Left ventricle myocardium superior (tissue), 1 donor: ENCODE measurements at regions not wholly inside any gene's neighbourhood (a gene's known extent, or its start where the extent isn't known, plus 50 kb on each side); places are given as distances from the start of the nearest gene placed in this dataset.

Experiments used
- ATAC-seq: fragments of 200-7000 bp; cut with Tn5 transposase; one replicate; pipeline ENCODE4 v1.9.1; 2020; ENCODE audit warnings: mild to moderate bottlenecking, moderate library complexity
- DNase-seq: peaks from one replicate; pipeline ENCODE4 v3.0.0-alpha.2; 2020
- intact Hi-C: fragments of 100-400 bp; cut with micrococcal nuclease; formaldehyde crosslinking; loops from one replicate; pipeline ENCODE4 v1.11.0; 2022
- donor health status: DM: no; HTN: yes; CAD: no; lungs with severe emphysema.

DNA sequence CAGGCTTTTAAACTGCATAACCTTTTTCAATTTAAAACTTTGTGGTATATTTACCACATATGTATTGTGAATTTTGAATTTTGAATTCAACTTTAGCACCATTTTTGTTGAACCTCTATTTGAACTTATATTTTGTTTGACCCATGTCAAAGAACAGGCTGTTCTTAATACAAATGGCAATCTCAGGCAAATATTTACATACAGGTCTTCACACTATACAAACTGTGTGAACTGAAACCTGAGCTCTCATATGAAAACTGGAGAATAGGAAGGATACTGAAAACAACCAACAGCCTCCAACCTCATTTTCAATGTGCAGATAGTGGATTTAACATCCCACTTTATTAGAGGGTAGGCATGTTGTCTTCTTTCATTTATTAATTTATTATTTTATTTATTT lies 491.8 kb downstream of the KCNJ3 start:
- intact Hi-C loops: no loop called here
- DNase-seq: no peak
- no peak for ATAC-seq

DNA sequence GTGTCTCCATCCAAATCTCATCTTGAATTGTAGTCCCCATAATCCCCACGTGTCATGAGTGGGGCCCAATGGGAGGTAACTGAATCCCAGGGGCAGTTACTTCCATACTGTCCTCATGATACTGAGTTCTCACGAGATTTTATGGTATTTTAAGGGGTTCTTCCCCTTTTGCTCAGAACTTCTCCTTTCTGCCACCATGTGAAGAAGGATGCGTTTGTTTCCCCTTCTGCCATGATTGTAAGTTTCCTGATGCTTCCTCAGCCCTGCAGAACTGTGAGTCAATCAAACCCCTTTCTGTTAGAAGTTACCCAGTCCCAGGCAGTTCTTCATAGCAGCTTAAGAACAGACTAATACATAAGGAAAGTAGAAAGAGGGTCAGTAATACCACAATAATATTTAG lies 480.4 kb downstream of the KCNJ3 start:
- ATAC-seq: no peak

DNA sequence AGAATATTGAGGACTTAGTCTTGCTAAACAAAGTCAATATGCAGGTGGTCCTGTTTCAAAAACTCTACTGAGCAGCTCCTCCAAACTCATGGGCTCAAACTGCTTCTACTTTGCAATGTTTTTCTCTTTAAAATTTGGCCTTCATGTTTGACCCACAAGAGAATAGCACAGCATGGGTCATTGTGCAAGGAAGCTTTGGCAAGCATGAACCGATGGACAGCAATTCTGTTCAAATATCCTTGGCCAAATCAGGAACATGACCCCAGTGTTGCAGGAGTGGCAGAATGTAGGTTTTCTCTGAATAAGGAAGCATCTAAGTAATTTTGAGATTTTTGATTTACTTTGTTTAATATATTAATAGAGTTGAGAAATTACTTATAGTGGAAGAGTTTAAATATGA lies 477.9 kb downstream of the KCNJ3 start:
- DNase-seq (no peak), ATAC-seq (no peak)
- intact Hi-C loops: no loop called here

More for the DNA sequence above, 480.4 kb downstream of the KCNJ3 start:
- no peak for DNase-seq
- intact Hi-C loops: no loop called here

DNA sequence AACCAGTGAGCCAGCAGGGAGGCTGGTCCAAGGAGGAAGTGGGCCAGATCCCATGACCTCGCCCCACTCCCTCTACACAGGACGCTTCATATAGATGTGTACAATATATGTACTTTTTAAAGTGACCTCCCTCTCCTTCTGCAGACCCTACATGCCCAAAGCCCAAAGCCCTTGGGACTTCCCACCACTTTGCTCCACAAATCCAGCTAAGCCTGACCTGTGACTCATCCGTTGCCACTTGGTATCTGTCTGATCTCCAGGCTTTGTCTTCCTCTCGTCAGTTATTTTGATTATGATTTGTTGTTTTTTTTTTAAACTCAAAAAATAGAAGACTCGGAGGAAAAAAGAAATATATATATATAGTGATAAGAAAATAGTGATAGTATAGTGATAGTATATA lies 470.8 kb downstream of the KCNJ3 start:
- intact Hi-C loops: no loop called here
- DNase-seq: no peak

DNA sequence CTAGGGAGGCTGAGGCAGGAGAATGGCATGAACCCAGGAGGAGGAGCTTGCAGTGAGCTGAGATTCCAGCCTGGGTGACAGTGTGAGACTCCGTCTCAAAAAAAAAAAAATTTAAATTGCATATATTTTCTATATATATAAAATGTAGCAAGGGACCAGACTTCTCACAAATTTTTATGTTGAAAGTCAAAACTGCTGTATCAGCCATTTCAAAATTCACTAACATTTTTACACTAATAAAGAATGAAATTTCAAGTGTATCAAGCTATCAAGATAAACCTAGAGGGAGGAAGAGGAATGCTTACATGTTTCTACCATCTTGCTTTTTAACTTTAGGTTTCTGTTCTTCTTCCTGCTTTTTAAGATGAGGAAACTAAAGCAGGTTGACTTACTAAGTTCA lies 464.0 kb downstream of the KCNJ3 start:
- ATAC-seq (no peak), DNase-seq (no peak)
- intact Hi-C loops: no loop called here

More for the DNA sequence above, 470.8 kb downstream of the KCNJ3 start:
- ATAC-seq: no peak

DNA sequence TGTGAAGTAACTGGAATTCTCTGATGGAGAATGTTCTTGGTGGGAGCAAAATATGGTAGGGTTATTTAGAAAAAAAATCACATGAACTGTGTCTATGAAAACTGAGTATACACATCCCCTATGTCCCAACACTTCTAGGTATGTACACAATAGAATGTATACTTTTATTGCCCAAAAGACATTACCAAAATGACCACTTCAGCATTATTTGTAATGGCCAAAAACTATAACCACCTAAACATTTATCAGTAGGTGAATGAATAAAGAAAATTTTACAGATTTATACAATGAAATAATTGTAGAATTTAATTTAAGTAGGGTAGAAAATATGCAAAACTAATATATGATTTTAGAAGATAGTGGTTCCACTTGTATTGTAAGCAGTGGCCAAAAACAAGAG lies 462.8 kb downstream of the KCNJ3 start:
- ATAC-seq: no peak
- no peak for DNase-seq
- intact Hi-C loops: no loop called here

DNA sequence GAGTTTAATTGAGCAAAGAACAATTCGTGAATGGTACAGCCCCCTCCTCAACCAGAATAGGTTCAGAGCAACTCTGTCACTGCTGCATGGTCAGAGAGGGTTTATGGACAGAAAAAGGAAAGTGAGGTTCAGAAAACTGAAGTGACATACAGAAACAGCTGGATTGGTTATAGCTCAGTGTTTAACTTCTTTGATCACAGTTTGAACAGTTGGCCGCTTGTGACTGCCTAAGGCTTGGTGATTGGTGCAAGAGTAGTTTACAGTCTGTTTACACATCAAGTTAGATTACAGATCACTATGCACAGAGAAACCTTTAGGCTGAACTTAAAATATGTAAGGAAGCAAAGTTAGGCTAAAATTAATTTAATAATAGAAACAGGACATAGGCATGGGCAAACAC lies 459.2 kb downstream of the KCNJ3 start:
- DNase-seq (no peak), ATAC-seq (no peak)
- intact Hi-C loops: no loop called here

DNA sequence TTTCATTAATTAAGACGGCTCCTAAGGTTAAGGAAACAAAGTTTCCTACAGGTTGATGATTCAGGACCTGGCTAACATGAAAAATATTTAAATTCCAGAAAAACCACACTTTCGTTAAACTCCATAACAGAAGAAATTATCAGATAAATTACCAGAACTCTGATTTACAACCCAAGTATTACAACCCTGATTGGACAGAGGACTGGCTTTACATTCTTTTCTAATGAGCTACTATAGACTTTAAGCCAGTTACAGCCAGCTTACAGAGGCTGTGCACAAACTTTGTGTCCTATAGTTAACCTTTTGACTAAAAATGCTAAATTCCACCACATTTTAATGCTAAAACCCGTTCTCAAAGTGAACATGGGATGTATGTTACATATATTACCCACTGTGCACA lies 458.6 kb downstream of the KCNJ3 start:
- DNase-seq (no peak), ATAC-seq (no peak)
- intact Hi-C loops: no loop called here

DNA sequence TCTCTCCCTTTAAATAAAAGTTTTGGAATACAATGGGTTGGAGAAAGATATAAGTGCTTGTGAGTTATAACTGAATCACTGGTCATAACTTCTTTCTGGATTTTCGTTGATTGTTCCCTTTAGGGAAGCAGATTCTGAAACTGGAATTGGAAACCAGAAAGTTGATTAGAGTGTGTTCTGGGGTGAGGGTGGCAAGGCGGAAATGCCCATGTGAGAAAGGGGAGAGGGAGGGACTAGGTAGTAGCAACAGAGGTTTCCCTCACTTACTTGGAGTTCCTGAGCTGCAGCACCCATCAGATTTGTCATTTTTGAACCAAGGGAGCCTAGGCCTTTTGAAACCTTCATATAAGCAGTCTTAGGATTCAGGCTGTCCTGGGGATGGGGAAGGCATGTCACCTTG lies 453.4 kb downstream of the KCNJ3 start:
- ATAC-seq (no peak), DNase-seq (no peak)
- intact Hi-C loops: no loop called here

DNA sequence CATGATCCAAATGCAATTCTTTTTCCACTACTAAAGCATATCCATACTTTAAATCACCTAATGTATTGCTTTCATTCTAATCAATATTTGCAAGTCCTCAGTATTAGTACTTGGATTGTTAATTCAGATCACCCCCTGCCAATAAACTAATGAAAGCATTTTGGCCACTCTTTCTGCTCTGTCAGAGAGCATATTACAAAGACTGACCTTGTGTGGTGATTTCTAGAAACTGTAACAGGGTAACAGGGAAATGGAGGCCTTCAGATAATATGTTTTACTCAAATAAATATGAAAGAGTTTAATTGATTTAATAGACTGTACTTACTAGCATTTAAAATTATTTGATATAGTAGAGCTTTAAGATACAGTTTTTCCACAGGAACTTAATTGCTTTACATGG lies 453.0 kb downstream of the KCNJ3 start:
- intact Hi-C loops: no loop called here
- ATAC-seq (no peak), DNase-seq (no peak)

DNA sequence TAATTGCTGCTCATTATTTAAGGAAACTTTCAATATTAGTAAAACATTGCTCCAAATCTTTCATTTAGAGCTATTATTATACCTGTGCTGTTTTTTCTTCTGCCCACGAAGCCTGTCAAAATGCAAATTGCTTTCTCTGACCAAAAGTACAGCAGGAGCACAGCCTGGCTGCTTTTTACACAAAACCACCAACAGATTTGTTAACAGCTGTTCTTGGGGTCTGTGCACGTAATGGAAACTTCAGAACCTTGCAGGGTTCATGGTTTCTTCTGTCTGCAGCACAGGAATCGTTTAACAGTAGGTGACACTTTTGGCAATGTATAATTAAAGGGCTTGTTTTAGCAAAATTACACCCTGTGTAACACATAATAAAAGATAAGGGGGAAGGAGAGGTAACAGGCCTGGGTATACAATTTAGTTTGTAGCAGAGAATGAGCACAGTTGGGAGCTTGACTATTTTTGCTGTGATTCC lies 447.3 kb downstream of the KCNJ3 start:
- intact Hi-C loops: no loop called here
- DNase-seq: no peak
- ATAC-seq: no peak

DNA sequence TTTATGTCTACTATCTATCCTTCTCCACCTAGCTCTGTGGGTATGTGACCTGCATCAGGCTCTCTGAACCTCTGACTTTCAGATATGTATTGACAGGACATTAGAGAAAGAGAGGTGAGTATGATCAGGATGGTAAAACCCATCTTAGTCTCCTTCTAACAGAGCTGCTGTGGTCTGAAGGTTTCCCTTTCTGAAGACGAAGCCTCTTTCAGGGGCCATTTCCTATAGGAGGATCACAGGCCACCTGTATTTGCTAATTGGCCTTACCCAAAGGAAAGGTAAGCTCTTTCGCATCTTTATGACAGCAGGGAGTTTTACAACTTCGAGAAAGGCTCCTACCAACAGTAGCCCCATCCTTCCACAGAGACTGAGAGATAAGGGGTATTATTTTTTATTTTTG lies 442.9 kb downstream of the KCNJ3 start:
- ATAC-seq: no peak
- intact Hi-C loops: no loop called here
- DNase-seq: no peak

DNA sequence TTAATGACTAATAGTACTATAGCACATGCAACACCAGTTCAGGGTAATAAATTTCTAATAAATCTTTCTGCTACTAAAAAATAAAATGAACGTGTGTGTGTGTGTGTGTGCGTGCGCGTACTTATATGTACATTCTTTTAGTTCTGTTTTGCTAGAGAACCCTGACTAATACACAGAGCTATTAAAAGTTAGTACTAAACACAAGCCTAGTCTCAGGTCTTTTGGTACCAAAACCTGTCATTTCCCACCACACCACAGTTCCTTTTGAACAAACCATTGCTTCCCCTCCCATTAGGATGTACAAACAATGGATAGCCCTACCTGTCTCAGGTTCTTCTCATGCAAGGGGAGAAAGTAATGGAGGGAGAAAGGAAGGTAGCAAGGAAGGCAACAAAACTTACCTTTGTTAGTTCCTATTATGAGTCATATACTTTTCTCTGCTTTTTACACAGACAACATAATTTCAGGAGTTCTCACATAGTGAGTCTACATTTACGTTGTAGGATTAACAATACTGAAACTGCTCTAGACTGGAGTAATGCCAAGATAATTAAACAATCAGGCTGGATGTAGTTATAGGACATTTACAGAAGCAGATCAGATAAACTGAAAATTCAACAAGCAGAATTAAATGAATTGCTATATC lies 427.2 kb downstream of the KCNJ3 start:
- ATAC-seq (no peak), DNase-seq (no peak)
- intact Hi-C loops: no loop called here

DNA sequence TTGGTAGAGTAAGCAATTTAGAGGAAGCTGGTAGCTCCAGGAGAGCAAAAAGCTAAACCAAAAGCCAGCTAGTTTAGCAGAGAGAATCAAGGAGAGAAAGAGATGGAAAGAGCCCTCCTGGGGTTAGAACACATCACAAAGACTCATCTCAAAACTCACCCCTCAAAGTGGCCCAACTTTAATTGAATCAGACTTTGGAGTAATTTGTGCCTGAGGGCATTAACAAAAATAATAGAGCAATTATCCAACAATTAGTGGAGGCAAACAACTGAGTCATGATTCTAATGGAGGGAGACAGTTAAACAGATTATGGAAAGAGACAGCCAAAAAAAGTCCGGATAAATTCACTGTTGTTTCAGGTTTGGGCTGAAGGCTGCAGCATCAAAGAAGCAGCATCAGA lies 417.4 kb downstream of the KCNJ3 start:
- intact Hi-C loops: no loop called here
- ATAC-seq (no peak), DNase-seq (no peak)

DNA sequence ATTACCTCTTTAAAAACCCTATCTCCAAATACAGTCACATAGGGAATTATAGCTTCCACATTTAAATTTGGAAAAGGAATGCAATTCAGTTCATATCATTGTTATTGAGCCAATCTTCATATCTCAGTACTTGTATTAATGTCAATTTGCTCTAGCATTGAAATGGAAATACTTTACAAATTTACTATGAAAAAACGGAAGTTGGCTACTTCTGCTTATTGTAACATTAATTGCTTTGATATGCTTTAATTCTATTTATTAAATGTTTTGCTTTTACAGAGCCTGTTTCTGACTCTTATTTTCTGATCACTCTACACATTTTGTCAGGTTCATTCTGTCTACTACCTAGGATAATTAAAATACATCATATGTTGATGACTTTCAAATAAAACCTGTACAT lies 412.6 kb downstream of the KCNJ3 start:
- no peak for DNase-seq
- no peak for ATAC-seq
- intact Hi-C loops: no loop called here

DNA sequence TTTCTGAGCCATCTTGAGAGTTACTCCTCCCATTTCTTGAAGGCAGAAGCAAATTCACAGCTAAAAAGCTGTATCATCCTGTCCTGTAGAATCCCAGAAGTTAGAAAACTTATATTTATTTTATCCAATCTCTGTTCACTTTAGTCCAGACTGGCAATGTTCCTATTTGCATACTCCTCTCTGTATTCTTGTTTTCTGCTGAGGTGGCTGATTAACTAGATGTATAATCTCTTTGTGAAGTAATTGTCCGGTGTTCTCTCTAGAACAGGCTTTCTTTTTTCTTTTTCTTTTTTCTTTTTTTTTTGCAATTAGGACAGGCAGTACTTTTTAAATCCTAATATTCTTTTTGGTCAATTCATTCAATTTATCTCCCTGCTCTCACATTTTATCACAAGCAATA lies 411.0 kb downstream of the KCNJ3 start:
- intact Hi-C loops: no loop called here
- ATAC-seq (no peak), DNase-seq (no peak)

DNA sequence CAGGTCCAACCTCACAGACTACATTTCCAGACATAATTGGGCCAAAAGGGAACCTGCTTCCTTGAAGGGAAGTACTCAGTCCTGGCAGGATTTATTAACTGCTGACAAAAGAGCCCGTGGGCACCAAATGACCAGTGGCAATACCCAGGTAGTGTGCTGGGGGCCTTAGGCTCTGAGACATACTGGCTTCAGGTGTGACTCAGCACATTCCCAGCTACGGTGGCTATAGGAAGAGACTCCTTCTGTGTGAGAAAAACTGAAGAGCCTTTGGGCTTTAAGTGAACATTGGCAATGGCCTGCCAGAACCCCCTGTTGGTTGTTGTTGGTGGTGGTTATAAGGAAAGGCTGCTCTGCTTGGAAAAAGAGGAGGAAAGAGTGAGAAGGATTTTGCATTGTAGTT lies 401.8 kb downstream of the KCNJ3 start:
- intact Hi-C loops: no loop called here
- no peak for DNase-seq
- no peak for ATAC-seq

DNA sequence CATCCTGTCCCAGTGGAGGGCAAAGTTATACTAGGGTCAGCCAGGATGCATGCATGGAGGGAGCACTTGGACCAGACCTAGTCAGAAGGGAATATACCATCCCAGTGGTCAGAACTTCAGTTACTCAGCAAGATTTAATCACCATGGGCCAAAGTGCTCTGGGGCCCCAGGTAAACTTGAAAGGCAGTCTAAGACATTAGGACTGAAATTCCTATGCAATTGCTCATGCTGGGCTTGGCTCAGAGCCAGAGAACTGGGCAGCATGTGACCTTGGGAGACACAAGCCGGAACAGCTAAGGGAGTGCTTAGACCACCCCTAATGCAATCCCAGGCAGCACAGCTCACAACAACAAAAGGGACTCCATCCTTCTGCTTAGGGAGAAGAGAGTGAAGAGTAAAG lies 401.3 kb downstream of the KCNJ3 start:
- intact Hi-C loops: no loop called here
- ATAC-seq (no peak), DNase-seq (no peak)

DNA sequence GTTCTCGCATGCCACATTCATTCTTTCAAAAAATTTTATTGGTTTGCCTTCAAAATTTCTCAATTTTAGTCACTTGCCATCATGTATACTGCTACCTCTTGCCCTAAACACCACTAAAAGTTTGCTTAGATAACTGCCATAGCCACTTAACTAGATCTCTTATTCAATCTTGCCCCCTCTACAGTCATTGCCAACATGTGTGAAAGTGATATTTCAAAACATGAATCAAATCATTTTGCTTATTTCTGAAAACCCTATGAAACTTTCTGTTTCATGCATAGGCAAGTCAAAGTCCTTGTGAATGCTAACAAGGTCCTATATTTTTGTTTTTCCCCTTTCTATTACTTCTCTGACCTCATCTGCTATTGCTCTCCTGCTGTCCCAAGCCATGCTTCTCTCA lies 397.1 kb downstream of the KCNJ3 start:
- no peak for ATAC-seq
- no peak for DNase-seq
- intact Hi-C loops: no loop called here

DNA sequence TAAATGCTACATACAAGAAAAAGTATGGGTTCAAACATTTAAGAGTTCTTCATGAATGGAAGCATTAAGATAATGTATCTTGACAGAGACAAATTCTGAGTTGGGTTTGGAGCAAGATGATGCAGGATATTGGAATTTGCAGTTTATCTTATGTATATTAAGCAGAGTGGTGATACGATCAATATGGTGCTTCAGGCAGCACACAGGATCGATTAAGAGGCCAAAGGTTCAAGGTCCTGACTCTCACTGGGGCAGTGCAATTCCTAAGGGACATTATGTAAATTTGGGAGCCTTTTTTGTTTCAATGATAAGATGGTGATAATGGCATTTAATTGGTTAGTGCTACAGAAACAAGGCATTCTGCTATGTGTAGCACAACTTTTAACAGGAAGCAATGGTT lies 381.9 kb downstream of the KCNJ3 start:
- no peak for DNase-seq
- no peak for ATAC-seq
- intact Hi-C loops: no loop called here

DNA sequence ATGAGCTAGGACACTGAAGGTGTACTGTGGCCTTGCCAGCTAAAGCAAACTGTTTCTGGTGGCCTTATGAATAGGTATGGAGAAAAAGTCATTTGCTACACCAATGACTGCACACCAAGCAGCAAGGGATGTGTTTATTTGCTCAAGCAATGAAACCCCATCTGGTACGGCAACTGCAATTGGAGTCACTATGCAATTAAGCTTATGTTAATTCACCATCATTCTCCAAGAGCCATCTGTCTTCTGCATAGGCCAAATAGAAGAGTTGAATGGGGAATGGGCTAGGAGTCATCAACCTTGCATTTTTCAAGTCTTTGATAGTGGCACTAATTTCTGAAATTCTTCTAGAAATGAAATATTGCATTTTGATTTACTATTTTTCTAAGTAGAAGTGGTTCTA lies 372.0 kb downstream of the KCNJ3 start:
- no peak for DNase-seq
- intact Hi-C loops: no loop called here
- no peak for ATAC-seq

DNA sequence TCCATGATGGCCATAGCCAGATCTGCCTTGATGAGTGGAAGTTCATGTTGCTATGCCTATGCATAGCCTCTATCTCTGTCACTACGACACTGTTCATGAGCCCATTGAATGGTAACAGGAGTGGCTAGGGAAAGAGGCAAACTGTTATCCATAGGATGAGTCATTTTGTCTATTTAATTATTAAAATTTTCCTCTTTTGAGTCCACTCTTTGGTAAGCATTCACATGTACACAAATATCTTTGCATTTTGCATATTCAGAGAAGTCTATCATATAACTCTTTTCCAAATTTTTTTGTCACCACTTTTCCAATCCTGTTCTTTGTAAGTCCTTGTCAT lies 364.4 kb downstream of the KCNJ3 start:
- intact Hi-C loops: no loop called here
- DNase-seq (no peak), ATAC-seq (no peak)
